ENCODE measurements at regions not wholly inside any gene's neighbourhood (a gene's known extent, or its start where the extent isn't known, plus 50 kb on each side); places are given as distances from the start of the nearest gene placed in this dataset.

GRCh38 chr13:75123428-75123827 lies 358.5 kb downstream of the TBC1D4 start:
- H3K27ac ChIP-seq (ENCODE audit: low read depth, low read length) = no peak overlapping the region
- H3K36me3 ChIP-seq (ENCODE audit: insufficient read depth, low read length) = no peaks in the 10 kb centered on the region
- H3K4me1 ChIP-seq (ENCODE audit: insufficient read depth, low read length) = no peaks in the 10 kb centered on the region
- H3K27me3 ChIP-seq (ENCODE audit: control insufficient read depth in 1 of 2, insufficient read depth in 2 of 2, low read length in 2 of 2) = no peaks in the 10 kb centered on the region
- no peaks in the 10 kb centered on the region for H3K9me3 ChIP-seq (ENCODE audit: low read length)
- no peak overlapping the region for H3K4me3 ChIP-seq (ENCODE audit: low read depth in 1 of 2, low read length in 2 of 2)
- H3K9ac ChIP-seq (ENCODE audit: low read length) = no peak overlapping the region

GRCh38 chr13:75120085-75120484 lies 361.9 kb downstream of the TBC1D4 start:
- Histone ChIP-seq H3K27me3 (ENCODE audit: control insufficient read depth in 1 of 2, insufficient read depth in 2 of 2, low read length in 2 of 2) (no peaks in the 10 kb centered on the region), H3K36me3 (ENCODE audit: insufficient read depth, low read length) (no peaks in the 10 kb centered on the region), H3K4me1 (ENCODE audit: insufficient read depth, low read length) (no peaks in the 10 kb centered on the region), H3K9me3 (ENCODE audit: low read length) (no peaks in the 10 kb centered on the region), H3K27ac (ENCODE audit: low read depth, low read length) (no peak overlapping the region), H3K9ac (ENCODE audit: low read length) (no peak overlapping the region), H3K4me3 (ENCODE audit: low read depth in 1 of 2, low read length in 2 of 2) (no peak overlapping the region)

- Histone ChIP-seq H3K9ac (ENCODE audit: low read length) (no peak overlapping the region), H3K27me3 (ENCODE audit: control insufficient read depth in 1 of 2, insufficient read depth in 2 of 2, low read length in 2 of 2) (no peaks in the 10 kb centered on the region), H3K27ac (ENCODE audit: low read depth, low read length) (no peak overlapping the region), H3K9me3 (ENCODE audit: low read length) (no peaks in the 10 kb centered on the region), H3K4me3 (ENCODE audit: low read depth in 1 of 2, low read length in 2 of 2) (no peak overlapping the region), H3K36me3 (ENCODE audit: insufficient read depth, low read length) (no peaks in the 10 kb centered on the region), H3K4me1 (ENCODE audit: insufficient read depth, low read length) (no peaks in the 10 kb centered on the region)
Measured at GRCh38 chr13:75115171-75115570, 366.8 kb downstream of the TBC1D4 start.

GRCh38 chr13:75103976-75104375 lies 378.0 kb downstream of the TBC1D4 start:
- H3K27me3 ChIP-seq (ENCODE audit: control insufficient read depth in 1 of 2, insufficient read depth in 2 of 2, low read length in 2 of 2) = no peaks in the 10 kb centered on the region
- no peaks in the 10 kb centered on the region for H3K4me1 ChIP-seq (ENCODE audit: insufficient read depth, low read length)
- H3K4me3 ChIP-seq (ENCODE audit: low read depth in 1 of 2, low read length in 2 of 2) = no peak overlapping the region
- H3K27ac ChIP-seq (ENCODE audit: low read depth, low read length) = no peak overlapping the region
- no peak overlapping the region for H3K9ac ChIP-seq (ENCODE audit: low read length)
- H3K9me3 ChIP-seq (ENCODE audit: low read length) = no peaks in the 10 kb centered on the region
- H3K36me3 ChIP-seq (ENCODE audit: insufficient read depth, low read length) = no peaks in the 10 kb centered on the region

- no peak overlapping the region for H3K27ac ChIP-seq (ENCODE audit: low read depth, low read length)
- no peaks in the 10 kb centered on the region for H3K27me3 ChIP-seq (ENCODE audit: control insufficient read depth in 1 of 2, insufficient read depth in 2 of 2, low read length in 2 of 2)
- H3K9me3 ChIP-seq (ENCODE audit: low read length) = no peaks in the 10 kb centered on the region
- H3K4me1 ChIP-seq (ENCODE audit: insufficient read depth, low read length) = no peaks in the 10 kb centered on the region
- H3K36me3 ChIP-seq (ENCODE audit: insufficient read depth, low read length) = no peaks in the 10 kb centered on the region
- no peak overlapping the region for H3K9ac ChIP-seq (ENCODE audit: low read length)
- H3K4me3 ChIP-seq (ENCODE audit: low read depth in 1 of 2, low read length in 2 of 2) = no peak overlapping the region
Measured at GRCh38 chr13:75102001-75102716, 379.8 kb downstream of the TBC1D4 start.

- Histone ChIP-seq H3K27me3 (ENCODE audit: control insufficient read depth in 1 of 2, insufficient read depth in 2 of 2, low read length in 2 of 2) (no peaks in the 10 kb centered on the region), H3K27ac (ENCODE audit: low read depth, low read length) (no peak overlapping the region), H3K9ac (ENCODE audit: low read length) (no peak overlapping the region), H3K36me3 (ENCODE audit: insufficient read depth, low read length) (no peaks in the 10 kb centered on the region), H3K9me3 (ENCODE audit: low read length) (no peaks in the 10 kb centered on the region), H3K4me1 (ENCODE audit: insufficient read depth, low read length) (no peaks in the 10 kb centered on the region), H3K4me3 (ENCODE audit: low read depth in 1 of 2, low read length in 2 of 2) (no peak overlapping the region)
Measured at GRCh38 chr13:75101348-75101747, 380.6 kb downstream of the TBC1D4 start.

- H3K4me3 ChIP-seq (ENCODE audit: low read depth in 1 of 2, low read length in 2 of 2) = no peak overlapping the region
- H3K4me1 ChIP-seq (ENCODE audit: insufficient read depth, low read length) = no peaks in the 10 kb centered on the region
- H3K36me3 ChIP-seq (ENCODE audit: insufficient read depth, low read length) = no peaks in the 10 kb centered on the region
- no peaks in the 10 kb centered on the region for H3K9me3 ChIP-seq (ENCODE audit: low read length)
- no peaks in the 10 kb centered on the region for H3K27me3 ChIP-seq (ENCODE audit: control insufficient read depth in 1 of 2, insufficient read depth in 2 of 2, low read length in 2 of 2)
- no peak overlapping the region for H3K27ac ChIP-seq (ENCODE audit: low read depth, low read length)
- no peak overlapping the region for H3K9ac ChIP-seq (ENCODE audit: low read length)
Measured at GRCh38 chr13:75092143-75092542, 389.8 kb downstream of the TBC1D4 start.

GRCh38 chr13:75091718-75092117 lies 390.3 kb downstream of the TBC1D4 start:
- Histone ChIP-seq H3K27me3 (ENCODE audit: control insufficient read depth in 1 of 2, insufficient read depth in 2 of 2, low read length in 2 of 2) (no peaks in the 10 kb centered on the region), H3K36me3 (ENCODE audit: insufficient read depth, low read length) (no peaks in the 10 kb centered on the region), H3K4me1 (ENCODE audit: insufficient read depth, low read length) (no peaks in the 10 kb centered on the region), H3K9me3 (ENCODE audit: low read length) (no peaks in the 10 kb centered on the region), H3K9ac (ENCODE audit: low read length) (no peak overlapping the region), H3K4me3 (ENCODE audit: low read depth in 1 of 2, low read length in 2 of 2) (no peak overlapping the region), H3K27ac (ENCODE audit: low read depth, low read length) (no peak overlapping the region)

- Histone ChIP-seq H3K27me3 (ENCODE audit: control insufficient read depth in 1 of 2, insufficient read depth in 2 of 2, low read length in 2 of 2) (no peaks in the 10 kb centered on the region), H3K36me3 (ENCODE audit: insufficient read depth, low read length) (no peaks in the 10 kb centered on the region), H3K4me1 (ENCODE audit: insufficient read depth, low read length) (no peaks in the 10 kb centered on the region), H3K9me3 (ENCODE audit: low read length) (no peaks in the 10 kb centered on the region), H3K27ac (ENCODE audit: low read depth, low read length) (no peak overlapping the region), H3K9ac (ENCODE audit: low read length) (no peak overlapping the region), H3K4me3 (ENCODE audit: low read depth in 1 of 2, low read length in 2 of 2) (no peak overlapping the region)
Measured at GRCh38 chr13:75090872-75091615, 390.9 kb downstream of the TBC1D4 start.

- Histone ChIP-seq H3K4me1 (ENCODE audit: insufficient read depth, low read length) (no peaks in the 10 kb centered on the region), H3K27me3 (ENCODE audit: control insufficient read depth in 1 of 2, insufficient read depth in 2 of 2, low read length in 2 of 2) (no peaks in the 10 kb centered on the region), H3K27ac (ENCODE audit: low read depth, low read length) (no peak overlapping the region), H3K9me3 (ENCODE audit: low read length) (no peaks in the 10 kb centered on the region), H3K36me3 (ENCODE audit: insufficient read depth, low read length) (no peaks in the 10 kb centered on the region), H3K9ac (ENCODE audit: low read length) (no peak overlapping the region), H3K4me3 (ENCODE audit: low read depth in 1 of 2, low read length in 2 of 2) (no peak overlapping the region)
Measured at GRCh38 chr13:75088915-75089314, 393.1 kb downstream of the TBC1D4 start.

- no peak overlapping the region for H3K4me3 ChIP-seq (ENCODE audit: low read depth in 1 of 2, low read length in 2 of 2)
- no peaks in the 10 kb centered on the region for H3K36me3 ChIP-seq (ENCODE audit: insufficient read depth, low read length)
- H3K27me3 ChIP-seq (ENCODE audit: control insufficient read depth in 1 of 2, insufficient read depth in 2 of 2, low read length in 2 of 2) = no peaks in the 10 kb centered on the region
- no peaks in the 10 kb centered on the region for H3K9me3 ChIP-seq (ENCODE audit: low read length)
- no peaks in the 10 kb centered on the region for H3K4me1 ChIP-seq (ENCODE audit: insufficient read depth, low read length)
- H3K27ac ChIP-seq (ENCODE audit: low read depth, low read length) = no peak overlapping the region
- H3K9ac ChIP-seq (ENCODE audit: low read length) = no peak overlapping the region
Measured at GRCh38 chr13:75079226-75079625, 402.7 kb downstream of the TBC1D4 start.

- Histone ChIP-seq H3K9me3 (ENCODE audit: low read length) (no peaks in the 10 kb centered on the region), H3K4me3 (ENCODE audit: low read depth in 1 of 2, low read length in 2 of 2) (no peak overlapping the region), H3K27me3 (ENCODE audit: control insufficient read depth in 1 of 2, insufficient read depth in 2 of 2, low read length in 2 of 2) (no peaks in the 10 kb centered on the region), H3K4me1 (ENCODE audit: insufficient read depth, low read length) (no peaks in the 10 kb centered on the region), H3K27ac (ENCODE audit: low read depth, low read length) (no peak overlapping the region), H3K36me3 (ENCODE audit: insufficient read depth, low read length) (no peaks in the 10 kb centered on the region), H3K9ac (ENCODE audit: low read length) (no peak overlapping the region)
Measured at GRCh38 chr13:75076476-75076875, 405.5 kb downstream of the TBC1D4 start.
